ENCODE measurements at regions not wholly inside any gene's neighbourhood (a gene's known extent, or its start where the extent isn't known, plus 50 kb on each side); places are given as distances from the start of the nearest gene placed in this dataset.

DNA sequence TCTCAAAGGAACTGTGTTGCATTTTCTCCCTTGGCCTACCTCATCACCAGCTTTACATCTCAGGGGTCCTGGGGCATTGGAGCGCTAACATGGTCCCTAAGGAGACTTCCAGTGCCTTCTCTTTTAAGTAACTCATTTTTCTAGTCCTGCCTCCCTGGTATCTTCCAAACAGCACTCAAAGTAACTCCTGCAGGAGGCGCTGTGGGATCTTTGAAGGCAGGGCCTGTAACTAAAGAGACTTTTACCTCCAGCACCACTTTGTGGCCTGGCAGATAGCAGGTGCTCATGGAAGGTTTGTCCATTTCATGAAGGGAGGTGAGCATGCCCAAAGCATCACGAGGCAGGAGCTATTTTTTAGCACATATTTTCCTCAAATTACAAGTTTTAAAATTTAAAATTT, 411.0 kb upstream of the GYPC start:
- DNase-seq: no peak
- Histone ChIP-seq H3K27me3 (replicated peaks in 1 of 7) (no peaks in the 10 kb centered on the region), H3K27ac (no peak overlapping the region), H3K4me3 (no peak overlapping the region), H3K4me1 (no peaks in the 10 kb centered on the region), H3K36me3 (no peaks in the 10 kb centered on the region), H3K9me3 (no peaks in the 10 kb centered on the region)
- no peak for TF ChIP-seq POLR2A (IDR thresholded peaks at IDR 0.05)
- TF ChIP-seq, protein P1, sequence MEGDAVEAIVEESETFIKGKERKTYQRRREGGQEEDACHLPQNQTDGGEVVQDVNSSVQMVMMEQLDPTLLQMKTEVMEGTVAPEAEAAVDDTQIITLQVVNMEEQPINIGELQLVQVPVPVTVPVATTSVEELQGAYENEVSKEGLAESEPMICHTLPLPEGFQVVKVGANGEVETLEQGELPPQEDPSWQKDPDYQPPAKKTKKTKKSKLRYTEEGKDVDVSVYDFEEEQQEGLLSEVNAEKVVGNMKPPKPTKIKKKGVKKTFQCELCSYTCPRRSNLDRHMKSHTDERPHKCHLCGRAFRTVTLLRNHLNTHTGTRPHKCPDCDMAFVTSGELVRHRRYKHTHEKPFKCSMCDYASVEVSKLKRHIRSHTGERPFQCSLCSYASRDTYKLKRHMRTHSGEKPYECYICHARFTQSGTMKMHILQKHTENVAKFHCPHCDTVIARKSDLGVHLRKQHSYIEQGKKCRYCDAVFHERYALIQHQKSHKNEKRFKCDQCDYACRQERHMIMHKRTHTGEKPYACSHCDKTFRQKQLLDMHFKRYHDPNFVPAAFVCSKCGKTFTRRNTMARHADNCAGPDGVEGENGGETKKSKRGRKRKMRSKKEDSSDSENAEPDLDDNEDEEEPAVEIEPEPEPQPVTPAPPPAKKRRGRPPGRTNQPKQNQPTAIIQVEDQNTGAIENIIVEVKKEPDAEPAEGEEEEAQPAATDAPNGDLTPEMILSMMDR (IDR thresholded peaks at IDR 0.05 in 8 of 11, conservative IDR thresholded peaks at IDR 0.05 in 3 of 11): peak in 4 of 11 experiments; percentile 22 to 41 (median 23)
- WGBS, 5 donors: 31 to 50% (median 47%) methylated on average over 3 of the region's 3 CpGs
- intact Hi-C loops (cut with DNase I; ENCODE audit: low total_unique reads): no loop called here

DNA sequence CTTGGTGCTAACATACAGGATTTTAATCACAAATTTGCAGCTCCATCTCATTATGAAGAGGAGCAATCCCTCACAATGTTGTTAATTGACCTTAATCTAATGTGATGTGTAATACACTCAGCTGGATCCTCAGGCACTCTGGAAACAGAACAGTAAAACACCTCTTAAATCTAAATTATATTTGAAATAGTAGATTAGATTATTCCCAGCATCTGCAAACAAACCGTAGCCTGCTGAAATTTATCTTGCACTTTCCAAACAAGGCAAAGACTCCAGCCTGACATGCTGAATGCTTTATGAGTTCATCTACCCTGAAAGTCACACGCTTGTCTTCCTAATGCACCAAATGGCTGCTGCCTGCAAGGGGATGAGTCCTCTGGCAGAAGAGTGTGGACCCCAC, 402.3 kb upstream of the GYPC start:
- H3K27ac ChIP-seq: no peak overlapping the region
- WGBS, 5 donors: 73 to 86% (median 83%) methylated on average over 2 of the region's 2 CpGs
- no peaks in the 10 kb centered on the region for H3K27me3 ChIP-seq (replicated peaks in 1 of 7)
- H3K9me3 ChIP-seq: no peaks in the 10 kb centered on the region
- DNase-seq: no peak
- TF ChIP-seq POLR2A (IDR thresholded peaks at IDR 0.05): no peak
- TF ChIP-seq POLR2AphosphoS5 (IDR thresholded peaks at IDR 0.05): no peak
- intact Hi-C loops (cut with DNase I; ENCODE audit: low total_unique reads): no loop called here
- no peak overlapping the region for H3K4me3 ChIP-seq
- H3K36me3 ChIP-seq: no peaks in the 10 kb centered on the region
- no peaks in the 10 kb centered on the region for H3K4me1 ChIP-seq

DNA sequence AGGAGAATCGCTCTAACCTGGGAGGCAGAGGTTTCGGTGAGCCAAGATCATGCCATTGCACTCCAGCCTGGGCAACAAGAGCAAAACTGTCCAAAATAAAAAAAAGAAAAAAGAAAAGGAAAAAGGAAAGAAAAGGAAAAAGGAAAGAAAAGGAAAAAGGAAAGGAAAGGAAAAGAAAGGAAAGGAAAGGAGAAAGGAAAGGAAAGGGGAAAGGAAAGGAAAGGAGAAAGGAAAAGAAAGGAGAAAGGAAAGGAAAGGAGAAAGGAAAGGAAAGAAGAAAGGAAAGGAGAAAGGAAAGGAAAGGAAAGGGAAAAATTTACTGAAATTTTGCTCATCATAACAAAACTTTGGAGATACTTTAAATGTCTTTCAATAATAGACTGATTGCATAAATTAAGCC, 391.3 kb upstream of the GYPC start:
- Histone ChIP-seq H3K27ac (no peak overlapping the region), H3K9me3 (no peaks in the 10 kb centered on the region), H3K4me3 (no peak overlapping the region), H3K27me3 (replicated peaks in 1 of 7) (no peaks in the 10 kb centered on the region), H3K36me3 (no peaks in the 10 kb centered on the region), H3K4me1 (no peaks in the 10 kb centered on the region)
- no peak for TF ChIP-seq POLR2AphosphoS5 (IDR thresholded peaks at IDR 0.05)
- TF ChIP-seq, protein P1 (IDR thresholded peaks at IDR 0.05 in 8 of 11, conservative IDR thresholded peaks at IDR 0.05 in 3 of 11): no peak
- TF ChIP-seq POLR2A (IDR thresholded peaks at IDR 0.05): no peak
- no peak for DNase-seq
- WGBS, 5 donors: 91 to 97% (median 95%) methylated on average over 2 of the region's 2 CpGs
- intact Hi-C loops (cut with DNase I; ENCODE audit: low total_unique reads): no loop called here

DNA sequence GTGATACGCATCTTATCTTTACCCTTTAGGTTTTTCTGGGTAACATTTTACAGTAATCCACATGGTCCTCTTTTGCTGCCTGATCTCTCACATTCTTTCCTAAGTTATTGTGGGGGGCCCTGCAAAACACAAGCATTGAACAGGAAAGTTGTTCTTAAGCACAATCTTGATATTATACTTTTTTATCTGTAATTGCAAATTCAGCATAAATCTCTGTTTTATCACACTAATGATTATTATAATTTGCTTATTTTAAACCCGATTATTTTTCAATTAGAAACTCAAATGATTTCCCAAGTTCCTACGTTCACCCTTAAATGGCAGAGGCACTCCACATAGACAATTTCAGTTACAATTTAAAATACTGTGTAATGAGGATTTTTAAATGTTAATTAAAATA, 386.0 kb upstream of the GYPC start:
- Histone ChIP-seq H3K27me3 (replicated peaks in 1 of 7) (no peaks in the 10 kb centered on the region), H3K4me3 (no peak overlapping the region), H3K36me3 (no peaks in the 10 kb centered on the region), H3K4me1 (no peaks in the 10 kb centered on the region), H3K27ac (no peak overlapping the region), H3K9me3 (no peaks in the 10 kb centered on the region)
- TF ChIP-seq POLR2A (IDR thresholded peaks at IDR 0.05) (no peak), POLR2AphosphoS5 (IDR thresholded peaks at IDR 0.05) (no peak)
- TF ChIP-seq, protein P1 (IDR thresholded peaks at IDR 0.05 in 8 of 11, conservative IDR thresholded peaks at IDR 0.05 in 3 of 11): no peak
- DNase-seq: no peak
- 91 to 98% (median 94%) methylated on average over 3 of the region's 3 CpGs for WGBS, 5 donors
- intact Hi-C loops (cut with DNase I; ENCODE audit: low total_unique reads): no loop called here

DNA sequence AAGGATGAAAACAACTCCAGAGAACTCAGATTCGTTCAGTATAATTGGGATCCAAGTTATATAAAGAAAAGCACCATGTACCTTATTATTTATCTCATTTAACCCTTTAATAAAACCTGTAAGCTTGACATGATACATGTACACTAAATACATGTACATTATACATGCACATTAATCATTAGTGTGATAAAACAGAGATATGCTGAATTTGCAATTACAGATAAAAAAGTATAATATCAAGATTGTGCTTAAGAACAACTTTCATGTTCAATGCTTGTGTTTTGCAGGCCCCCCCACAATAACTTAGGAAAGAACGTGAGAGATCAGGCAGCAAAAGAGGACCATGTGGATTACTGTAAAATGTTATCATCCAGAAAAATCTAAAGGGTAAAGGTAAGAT, 385.4 kb upstream of the GYPC start:
- no peak for DNase-seq
- 32 to 62% (median 46%) methylated on average over 2 of the region's 2 CpGs for WGBS, 5 donors
- Histone ChIP-seq H3K27ac (no peak overlapping the region), H3K27me3 (replicated peaks in 1 of 7) (no peaks in the 10 kb centered on the region), H3K4me1 (no peaks in the 10 kb centered on the region), H3K4me3 (no peak overlapping the region), H3K36me3 (no peaks in the 10 kb centered on the region), H3K9me3 (no peaks in the 10 kb centered on the region)
- intact Hi-C loops (cut with DNase I; ENCODE audit: low total_unique reads): no loop called here
- TF ChIP-seq, protein P1 (IDR thresholded peaks at IDR 0.05 in 8 of 11, conservative IDR thresholded peaks at IDR 0.05 in 3 of 11): no peak
- TF ChIP-seq POLR2AphosphoS5 (IDR thresholded peaks at IDR 0.05) (no peak), POLR2A (IDR thresholded peaks at IDR 0.05) (no peak)

All from spleen (tissue), 11 donors.